NCI-H1694 (cell line): ENCODE measurements at regions not wholly inside any gene's neighbourhood (a gene's known extent, or its start where the extent isn't known, plus 50 kb on each side); places are given as distances from the start of the nearest gene placed in this dataset.
A peak's percentile ranks its signal among the peaks of the same experiment; 100 is the strongest.
"Not testable (repeated sequence)": the region's sequence is repeated elsewhere in the genome, so short reads cannot be mapped to it uniquely, and the experiment has no call there.

ENCODE experiments used
- DNase-seq: peaks from one replicate; lab custom pipeline; 2025; lab: John Stamatoyannopoulos, UW

- no peak for DNase-seq
These were observed 422.6 kb upstream of the TENM3 start for GRCh38 chr4:181820553-181820952.

DNA sequence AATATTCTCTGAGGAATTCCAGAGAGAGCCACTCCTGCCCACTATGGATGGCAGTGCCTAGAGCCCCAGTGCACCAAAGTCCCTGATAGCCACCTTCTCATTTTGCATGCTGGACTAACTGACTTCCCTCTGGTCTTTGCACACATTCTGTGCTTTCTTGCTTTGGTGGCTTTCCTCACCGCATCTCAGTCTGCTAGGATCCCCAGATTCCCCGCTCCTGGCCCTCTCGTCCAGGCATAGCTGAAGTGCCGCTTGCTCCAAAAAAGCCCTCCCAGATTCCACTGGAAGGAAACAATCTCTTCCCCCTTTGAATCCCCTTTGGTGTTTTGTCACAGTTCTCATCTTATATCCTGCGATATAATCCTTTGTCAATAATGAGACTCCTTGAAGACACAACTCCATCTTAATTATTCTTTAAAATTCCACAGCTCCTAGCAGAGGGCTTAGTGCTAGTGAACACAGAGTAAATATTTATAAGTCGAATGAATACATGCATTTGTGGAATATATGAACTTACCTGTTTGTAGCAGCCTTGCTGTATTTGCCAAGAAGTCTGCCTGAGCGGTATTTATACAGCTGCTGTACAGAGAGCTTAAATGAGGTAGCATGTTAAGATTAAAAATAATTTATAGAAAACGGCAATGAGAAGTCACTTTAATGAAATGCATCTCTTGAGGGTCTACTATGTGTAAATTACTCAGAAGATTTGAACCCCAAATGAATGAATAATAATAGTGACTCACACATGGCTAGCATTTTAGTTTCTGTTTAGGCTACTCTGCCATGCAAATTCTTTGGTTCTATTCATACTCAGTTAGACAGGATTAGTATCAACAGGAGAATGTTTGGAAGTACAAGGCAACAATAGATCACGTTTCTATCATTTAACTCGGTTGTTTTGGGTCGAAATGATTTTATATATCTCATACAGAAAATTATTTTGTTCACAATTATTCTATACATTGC lies 421.9 kb upstream of the TENM3 start:
- DNase-seq = no peak

GRCh38 chr4:181822005-181822375 lies 421.2 kb upstream of the TENM3 start:
- DNase-seq = no peak

DNA sequence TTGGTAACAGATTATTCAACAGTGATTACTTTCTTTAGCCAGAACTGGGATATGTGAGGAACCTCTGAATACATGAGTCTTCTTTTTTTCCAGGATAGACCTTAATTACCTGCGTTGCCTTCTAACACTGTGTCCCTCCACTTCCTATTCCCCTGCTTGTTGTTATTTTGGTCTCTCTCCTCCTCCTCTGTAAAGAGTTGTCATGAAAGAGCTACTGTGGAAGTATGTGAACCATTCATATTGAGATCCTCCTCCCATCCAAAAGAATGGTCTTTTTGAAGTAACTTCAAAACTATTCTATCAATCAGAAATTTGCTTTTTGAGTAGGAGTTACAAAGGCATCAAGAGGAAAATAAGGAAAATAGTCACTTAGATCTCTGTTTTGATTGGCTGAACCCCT lies 420.0 kb upstream of the TENM3 start:
- no peak for DNase-seq

- no peak for DNase-seq
These were observed 419.6 kb upstream of the TENM3 start for GRCh38 chr4:181823645-181824044.

GRCh38 chr4:181825564-181825963 lies 417.6 kb upstream of the TENM3 start:
- DNase-seq = no peak

GRCh38 chr4:181827246-181827645 lies 416.0 kb upstream of the TENM3 start:
- DNase-seq = no peak

- no peak for DNase-seq
These were observed 412.7 kb upstream of the TENM3 start for GRCh38 chr4:181830404-181831035.

GRCh38 chr4:181834071-181834470 lies 409.1 kb upstream of the TENM3 start:
- DNase-seq = no peak

- peak; percentile 0 for DNase-seq
These were observed 407.9 kb upstream of the TENM3 start for GRCh38 chr4:181835348-181835747.

- DNase-seq = no peak
These were observed 404.9 kb upstream of the TENM3 start for GRCh38 chr4:181838253-181838652.

GRCh38 chr4:181843797-181844196 lies 399.4 kb upstream of the TENM3 start:
- not testable (repeated sequence) for DNase-seq

DNA sequence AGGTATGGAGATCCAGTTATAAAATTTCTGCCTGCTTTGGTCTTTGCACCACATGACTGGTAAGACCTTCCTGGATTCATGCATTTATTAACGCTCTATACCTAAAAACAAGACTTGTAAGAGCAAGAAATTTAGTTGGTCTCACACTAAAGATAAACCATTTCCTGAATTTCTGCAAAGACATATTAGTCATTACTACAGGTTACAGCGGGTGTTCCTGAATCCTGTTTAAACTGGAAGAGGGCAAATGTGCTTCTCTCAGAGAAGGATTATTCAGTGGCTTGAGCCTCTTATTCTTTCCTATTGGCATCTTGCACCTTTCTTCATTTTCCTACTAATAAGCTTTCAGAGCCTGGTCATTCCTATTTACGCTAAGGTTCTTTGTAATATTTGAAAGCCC lies 397.6 kb upstream of the TENM3 start:
- no peak for DNase-seq

DNA sequence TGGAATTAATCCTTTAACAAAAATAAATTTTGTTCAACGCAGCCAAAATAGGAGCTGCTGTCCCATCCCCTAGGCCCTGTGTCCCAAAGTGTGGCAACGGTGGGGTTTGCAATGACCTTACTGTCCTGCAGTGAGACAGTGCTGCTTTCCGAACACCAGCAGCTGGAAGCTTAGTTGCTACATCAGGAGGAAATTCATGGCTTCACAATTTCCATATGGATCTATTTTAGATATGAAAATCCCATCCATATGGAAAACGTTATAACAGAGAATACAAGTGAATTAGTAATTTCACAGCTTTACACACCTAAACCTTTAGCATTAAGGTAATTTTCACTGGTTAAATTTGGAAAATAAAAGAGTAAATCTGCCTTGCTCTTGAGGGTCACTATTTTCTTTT lies 396.3 kb upstream of the TENM3 start:
- DNase-seq = no peak

DNA sequence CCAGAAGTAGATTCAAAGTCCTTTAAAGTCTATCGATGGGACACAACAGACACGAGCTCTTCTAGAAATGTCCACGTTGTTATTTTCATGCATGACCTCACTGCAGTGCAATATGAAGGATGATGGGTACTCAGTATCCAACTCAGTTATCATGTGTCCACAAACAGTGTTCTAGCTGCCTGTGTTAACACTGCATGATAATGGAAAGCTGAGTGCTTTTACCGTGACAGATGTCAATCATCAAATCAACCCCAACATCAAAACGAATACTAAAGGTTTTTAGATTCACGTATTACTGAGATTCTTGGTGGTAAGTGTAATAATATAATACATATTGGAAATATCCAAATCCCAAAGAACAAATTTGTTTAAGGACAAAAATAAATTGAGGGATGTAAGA lies 394.8 kb upstream of the TENM3 start:
- no peak for DNase-seq

DNA sequence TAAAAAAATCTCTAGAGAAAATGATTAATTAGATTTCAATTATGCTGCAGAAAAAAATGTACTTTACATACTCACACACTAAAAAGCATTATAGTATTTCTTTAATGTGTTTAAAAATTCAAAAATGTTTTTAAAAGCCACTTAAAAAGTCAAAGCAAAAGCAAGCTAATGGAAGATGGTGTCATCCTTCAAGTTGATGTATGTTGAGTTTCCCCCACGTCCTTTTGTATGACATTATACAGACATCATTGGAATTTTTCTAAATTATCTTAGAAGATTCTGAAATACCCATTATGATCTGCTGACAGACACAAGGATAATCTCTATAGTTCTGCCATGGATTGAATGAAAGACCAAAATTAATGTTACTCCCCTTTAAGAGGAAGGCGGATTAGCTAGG lies 393.7 kb upstream of the TENM3 start:
- no peak for DNase-seq

GRCh38 chr4:181853881-181854511 lies 389.2 kb upstream of the TENM3 start:
- DNase-seq = no peak

DNA sequence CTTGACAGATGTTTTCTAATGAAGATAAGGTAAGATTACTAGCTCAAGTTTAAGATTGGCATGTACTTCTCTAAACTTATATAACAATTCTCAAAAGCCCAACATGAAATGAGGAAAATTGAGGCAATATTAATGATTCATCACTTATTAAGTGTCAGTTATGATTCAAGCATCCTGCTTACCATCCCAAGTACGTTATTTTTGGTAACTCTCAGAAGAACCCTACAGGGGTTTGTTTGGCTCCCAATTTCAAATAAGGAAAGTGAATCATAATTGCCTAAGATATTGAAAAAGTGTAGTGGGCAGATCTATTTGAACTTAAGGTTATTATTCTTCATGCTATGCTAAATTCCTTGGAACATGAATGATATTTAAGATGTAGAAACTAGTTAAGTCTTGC lies 387.9 kb upstream of the TENM3 start:
- no peak for DNase-seq

- not testable (repeated sequence) for DNase-seq
These were observed 385.7 kb upstream of the TENM3 start for GRCh38 chr4:181857471-181857870.

DNA sequence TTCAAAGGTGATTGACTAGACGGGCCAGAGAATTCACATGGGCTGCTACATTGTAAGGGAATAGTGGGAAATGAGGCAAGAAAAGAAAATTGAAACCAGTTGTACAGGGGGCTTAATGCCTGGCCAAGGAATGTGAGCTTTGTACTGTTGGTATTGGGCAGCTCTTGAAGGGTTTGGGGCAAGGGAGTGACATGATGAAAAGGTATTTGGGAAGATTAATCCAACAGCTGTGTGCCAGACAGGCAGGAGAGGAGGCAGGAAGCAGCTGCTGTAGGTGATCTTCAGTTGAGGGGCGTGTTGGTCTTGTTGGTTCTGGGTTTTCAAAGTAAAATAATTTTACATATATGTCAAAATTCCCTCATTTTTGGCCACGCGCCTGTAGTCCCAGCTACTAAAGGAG lies 384.5 kb upstream of the TENM3 start:
- DNase-seq = no peak

DNA sequence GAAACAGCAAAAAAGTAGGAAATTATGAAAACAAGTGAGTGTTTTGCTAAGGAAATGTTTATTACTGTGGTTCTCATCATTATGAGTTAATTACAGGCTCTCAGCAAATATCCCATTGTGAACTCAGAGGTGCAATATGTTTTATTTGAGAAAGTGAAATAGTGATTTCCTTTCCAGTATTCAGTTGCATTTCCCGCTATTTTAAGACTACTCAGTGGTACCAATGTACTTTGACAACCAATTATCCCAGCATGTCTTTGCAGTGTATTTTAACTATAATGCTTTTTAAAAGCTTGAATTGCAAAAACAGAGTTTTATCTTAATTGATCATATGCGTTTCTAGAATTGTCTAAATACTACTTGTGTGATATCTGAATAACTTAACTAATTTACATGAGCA lies 383.8 kb upstream of the TENM3 start:
- DNase-seq = no peak

- no peak for DNase-seq
These were observed 383.0 kb upstream of the TENM3 start for GRCh38 chr4:181860157-181860556.

DNA sequence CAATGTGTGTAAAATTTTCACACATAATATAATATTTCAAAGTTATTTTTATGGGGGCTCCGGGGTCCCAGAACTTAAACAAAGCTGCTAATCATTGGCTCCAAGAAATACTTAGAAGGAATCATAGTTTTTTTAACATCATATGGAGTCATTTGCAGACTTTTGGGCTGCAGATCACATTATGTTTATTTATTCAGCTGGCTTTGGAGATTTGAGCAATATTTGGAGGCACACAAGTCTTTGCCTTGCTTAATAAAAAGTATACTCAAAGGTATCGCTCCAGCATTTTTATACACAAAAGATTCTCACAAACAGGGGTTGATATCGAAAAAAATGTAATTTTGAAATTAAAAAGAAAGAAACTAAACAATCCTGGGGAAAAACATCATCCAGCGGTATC lies 382.5 kb upstream of the TENM3 start:
- no peak for DNase-seq
